ENCODE measurements at regions not wholly inside any gene's neighbourhood (a gene's known extent, or its start where the extent isn't known, plus 50 kb on each side); places are given as distances from the start of the nearest gene placed in this dataset.

GRCh38 chr5:2134543-2135292 lies 252.0 kb upstream of the IRX4 start:
- DNase-seq (ENCODE audit: low read depth), result peak; percentile 21

DNA sequence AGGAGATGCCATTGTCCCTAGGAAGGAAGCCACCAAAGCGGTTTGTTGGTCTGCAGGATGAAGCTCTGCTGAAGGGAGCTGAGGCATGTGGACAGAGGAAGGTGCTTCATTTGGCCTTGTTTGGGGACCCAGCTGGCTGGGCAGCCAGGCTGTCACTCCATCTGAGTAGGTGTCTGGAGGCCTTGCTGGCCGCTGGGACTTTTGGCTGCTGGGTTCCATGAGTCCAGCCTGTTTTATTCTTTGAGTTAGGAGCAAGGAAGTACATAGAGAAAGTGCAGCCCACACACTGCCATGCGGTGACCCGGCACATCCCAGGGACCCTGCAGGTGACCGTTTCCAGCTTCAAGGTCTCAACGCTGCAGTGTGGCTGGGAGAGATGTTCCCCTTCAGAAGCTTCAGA lies 251.2 kb upstream of the IRX4 start:
- no peak for DNase-seq (ENCODE audit: low read depth)

- DNase-seq (ENCODE audit: low read depth), result no peak
Measured at GRCh38 chr5:2133080-2133479, 250.4 kb upstream of the IRX4 start.

GRCh38 chr5:2132497-2132847 lies 249.7 kb upstream of the IRX4 start:
- DNase-seq (ENCODE audit: low read depth), result no peak

GRCh38 chr5:2131826-2132496 lies 249.2 kb upstream of the IRX4 start:
- no peak for DNase-seq (ENCODE audit: low read depth)

GRCh38 chr5:2131196-2131595 lies 248.5 kb upstream of the IRX4 start:
- no peak for DNase-seq (ENCODE audit: low read depth)

DNA sequence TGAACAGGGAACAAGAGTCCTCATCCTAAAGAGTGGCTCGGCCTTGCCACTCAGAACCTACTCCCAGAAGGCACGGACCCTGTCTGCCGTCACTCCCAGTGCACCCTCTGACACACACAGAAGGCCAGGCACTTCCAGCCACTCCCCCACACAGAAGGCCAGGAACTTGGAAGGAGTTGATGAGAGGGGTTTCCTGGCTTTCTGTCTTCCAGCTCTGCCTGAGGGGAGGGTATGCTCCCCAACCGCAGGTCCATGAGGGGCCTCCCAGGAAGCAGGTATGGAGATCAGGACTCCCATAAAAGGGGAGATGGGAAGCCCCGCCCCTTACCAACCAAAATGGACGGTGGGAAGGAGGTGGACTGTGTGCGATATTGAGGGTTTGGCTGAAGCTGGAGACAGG lies 247.6 kb upstream of the IRX4 start:
- no peak for DNase-seq (ENCODE audit: low read depth)

- DNase-seq (ENCODE audit: low read depth), result no peak
Measured at GRCh38 chr5:2129568-2130272, 247.0 kb upstream of the IRX4 start.

- DNase-seq (ENCODE audit: low read depth), result no peak
Measured at GRCh38 chr5:2128686-2129355, 246.1 kb upstream of the IRX4 start.

- DNase-seq (ENCODE audit: low read depth), result no peak
Measured at GRCh38 chr5:2126512-2126911, 243.8 kb upstream of the IRX4 start.

- DNase-seq (ENCODE audit: low read depth), result no peak
Measured at GRCh38 chr5:2125901-2126265, 243.2 kb upstream of the IRX4 start.

DNA sequence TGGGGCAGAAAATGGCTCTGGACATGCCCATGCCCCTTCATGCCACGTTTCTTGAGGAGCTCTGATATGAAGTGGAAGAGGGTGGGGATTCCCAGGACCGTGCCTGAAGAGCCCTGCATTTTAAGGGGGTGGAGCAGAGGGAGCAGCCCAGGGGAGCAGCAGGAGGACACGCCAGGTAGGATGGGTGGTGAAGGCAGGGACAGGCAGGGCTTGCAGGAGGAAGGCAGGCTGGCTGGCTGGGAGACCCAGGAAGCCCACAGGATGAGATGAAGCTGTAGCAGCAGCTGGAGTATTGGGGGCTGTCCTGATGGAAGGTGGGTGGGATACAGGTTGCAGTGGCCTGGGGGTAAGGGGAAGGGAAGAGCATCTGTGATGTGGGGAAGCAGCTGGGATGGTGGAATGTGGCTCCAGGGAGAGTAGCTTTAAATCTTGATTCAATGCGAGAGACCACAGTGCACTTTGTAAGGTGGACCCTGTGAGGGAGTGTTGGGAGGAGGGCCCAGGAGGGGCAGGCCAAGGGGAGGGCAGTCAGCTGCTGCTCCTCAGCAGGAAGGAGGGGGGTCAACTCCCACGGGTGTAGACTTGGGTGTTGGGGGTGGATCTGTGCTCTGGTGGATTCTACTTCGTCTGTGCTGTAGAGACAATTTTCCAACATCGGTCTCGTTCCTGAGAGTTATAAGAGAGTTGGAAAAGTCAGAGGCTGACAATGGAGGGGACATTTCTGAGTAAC lies 242.6 kb upstream of the IRX4 start:
- DNase-seq (ENCODE audit: low read depth), result no peak

GRCh38 chr5:2124434-2125170 lies 241.9 kb upstream of the IRX4 start:
- no peak for DNase-seq (ENCODE audit: low read depth)

- no peak for DNase-seq (ENCODE audit: low read depth)
Measured at GRCh38 chr5:2123874-2124273, 241.1 kb upstream of the IRX4 start.

- no peak for DNase-seq (ENCODE audit: low read depth)
Measured at GRCh38 chr5:2120361-2120760, 237.6 kb upstream of the IRX4 start.

DNA sequence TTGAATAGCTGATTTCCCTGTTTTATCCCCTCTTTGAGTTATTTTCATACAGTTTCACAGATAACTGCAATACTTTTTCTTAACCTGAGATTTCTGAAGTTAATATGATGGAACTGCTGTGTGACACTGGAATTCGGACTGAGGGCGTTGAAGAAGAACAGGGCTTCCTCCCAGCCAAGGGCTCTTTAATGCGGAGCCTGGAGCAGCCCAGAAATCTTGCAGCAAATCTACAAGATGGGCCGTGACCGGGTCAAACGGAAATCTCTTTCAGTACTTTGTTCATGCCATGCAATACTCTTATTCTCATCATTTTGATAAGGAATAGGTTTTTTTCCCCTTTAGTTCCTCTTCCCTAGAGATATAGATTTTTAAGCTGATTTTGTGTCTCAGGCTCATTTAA lies 236.8 kb upstream of the IRX4 start:
- no peak for DNase-seq (ENCODE audit: low read depth)

DNA sequence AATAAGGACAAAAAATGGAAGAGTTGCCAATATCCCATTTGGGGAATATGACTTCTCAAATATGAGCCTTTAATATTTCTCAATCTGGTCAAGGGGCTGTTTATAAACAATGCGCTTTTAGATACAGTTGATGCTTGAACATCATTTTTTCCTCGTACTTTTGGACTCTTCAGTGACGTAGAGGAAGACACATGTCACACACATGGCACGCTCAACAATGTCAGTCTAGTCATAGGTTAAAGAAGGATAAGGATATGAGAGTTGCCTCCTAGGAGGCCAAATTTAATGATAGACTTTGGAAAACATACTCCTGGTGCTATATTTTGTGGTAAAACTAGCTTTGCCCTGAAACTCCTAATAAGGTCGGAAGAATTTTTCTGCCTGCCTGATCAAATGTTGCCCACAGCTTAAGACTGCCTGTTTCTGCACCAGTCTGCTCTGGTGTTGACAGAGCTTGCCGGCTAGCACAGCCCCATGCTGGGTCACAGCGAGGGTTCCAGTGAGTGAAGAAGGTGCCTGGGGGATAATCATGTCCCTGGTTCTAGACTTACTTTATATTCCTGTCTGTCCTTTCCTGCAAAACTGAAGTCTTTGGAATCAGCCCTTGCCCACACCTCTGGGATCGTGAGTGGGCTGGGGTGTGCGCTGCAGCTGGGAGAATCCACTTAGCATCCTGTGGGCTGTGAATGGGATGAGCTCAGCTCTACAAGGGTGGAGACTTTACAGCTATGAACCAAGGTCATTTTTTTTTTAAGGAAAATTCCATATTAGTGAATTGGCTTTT lies 230.8 kb upstream of the IRX4 start:
- DNase-seq (ENCODE audit: low read depth), result no peak

DNA sequence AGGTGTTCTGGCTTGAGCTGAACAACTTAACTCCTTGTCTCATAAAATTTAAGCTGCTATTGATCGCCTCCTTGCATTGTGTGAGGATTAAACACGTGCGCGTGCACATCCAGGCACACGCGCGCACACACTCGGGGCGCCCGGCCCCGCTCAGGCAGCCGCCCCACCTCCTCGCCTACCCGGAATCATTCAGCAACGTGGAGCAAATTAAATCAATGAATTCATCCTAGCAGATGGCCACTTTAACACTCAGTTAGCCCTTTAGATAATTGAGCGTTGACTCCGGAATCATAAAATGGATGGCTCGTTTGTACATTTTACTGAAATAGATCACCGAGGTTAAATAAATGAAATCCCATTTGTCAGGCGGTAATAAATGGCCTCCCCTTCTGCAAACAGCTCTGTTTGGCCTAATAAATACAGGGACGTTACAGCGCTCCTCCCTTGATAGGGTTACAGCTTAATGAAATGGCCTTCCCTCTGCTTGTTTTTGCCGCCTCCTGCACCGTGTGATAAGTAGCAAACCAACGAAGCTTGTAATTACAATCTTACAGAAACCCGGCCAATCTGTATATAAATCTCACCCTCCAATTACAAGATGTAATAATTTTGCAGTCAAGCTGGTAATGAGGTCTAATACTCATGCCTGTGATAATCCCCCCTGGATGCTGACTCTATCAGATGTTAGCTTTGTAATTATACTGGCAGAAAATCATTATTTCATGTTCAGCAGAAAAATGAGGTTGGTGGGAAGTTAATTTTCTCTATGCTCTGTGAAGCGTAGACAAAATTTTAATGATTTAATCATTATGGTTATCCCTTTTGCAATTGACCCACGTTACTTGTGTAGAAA lies 229.7 kb upstream of the IRX4 start:
- no peak for DNase-seq (ENCODE audit: low read depth)

GRCh38 chr5:2111569-2112105 lies 228.9 kb upstream of the IRX4 start:
- DNase-seq (ENCODE audit: low read depth), result no peak

All from HT1080 (cell line).